ENCODE measurements at regions not wholly inside any gene's neighbourhood (a gene's known extent, or its start where the extent isn't known, plus 50 kb on each side); places are given as distances from the start of the nearest gene placed in this dataset.
"Not testable (repeated sequence)": the region's sequence is repeated elsewhere in the genome, so short reads cannot be mapped to it uniquely, and the experiment has no call there.

DNA sequence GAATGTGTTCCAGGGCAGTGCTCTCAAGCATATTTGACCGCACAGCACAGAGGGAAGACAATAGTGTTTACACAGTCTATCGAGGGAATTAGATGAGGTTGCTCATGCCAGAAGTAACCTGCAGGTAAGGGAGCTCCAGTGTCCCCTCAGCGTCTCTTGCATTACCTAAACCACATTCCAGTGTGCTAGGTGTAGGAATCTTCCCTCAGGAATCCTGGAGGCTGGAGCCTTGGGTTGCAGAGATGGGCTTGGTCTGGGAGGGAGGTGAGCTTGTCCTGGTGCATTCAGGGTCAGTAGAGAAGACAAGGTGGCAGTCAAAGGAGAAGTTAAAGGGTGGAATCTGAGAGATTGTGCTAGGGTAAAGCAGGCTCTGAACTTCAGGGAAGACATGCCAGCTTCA is 56.3 kb downstream of the SOX14 start:
- no peak for DNase-seq

DNA sequence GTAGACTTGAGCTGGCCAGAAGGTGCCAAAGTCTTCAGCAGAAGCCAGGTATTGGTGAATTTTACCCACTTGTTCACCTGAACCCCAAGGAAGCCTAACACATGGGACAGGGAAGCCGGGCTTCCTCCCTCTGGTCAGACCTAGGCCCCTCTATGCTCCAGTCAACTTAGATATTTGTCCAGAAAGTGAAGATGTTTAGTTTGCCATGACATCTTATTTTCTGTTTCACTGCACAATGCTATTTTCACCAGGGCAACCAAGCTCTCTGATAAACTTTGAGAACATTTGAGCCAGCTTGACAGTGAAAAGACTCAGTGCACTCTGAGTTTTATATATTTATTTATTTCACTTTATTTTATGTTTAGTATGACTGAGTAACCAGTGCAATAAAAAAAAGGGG is 71.0 kb downstream of the SOX14 start:
- DNase-seq: no peak

DNA sequence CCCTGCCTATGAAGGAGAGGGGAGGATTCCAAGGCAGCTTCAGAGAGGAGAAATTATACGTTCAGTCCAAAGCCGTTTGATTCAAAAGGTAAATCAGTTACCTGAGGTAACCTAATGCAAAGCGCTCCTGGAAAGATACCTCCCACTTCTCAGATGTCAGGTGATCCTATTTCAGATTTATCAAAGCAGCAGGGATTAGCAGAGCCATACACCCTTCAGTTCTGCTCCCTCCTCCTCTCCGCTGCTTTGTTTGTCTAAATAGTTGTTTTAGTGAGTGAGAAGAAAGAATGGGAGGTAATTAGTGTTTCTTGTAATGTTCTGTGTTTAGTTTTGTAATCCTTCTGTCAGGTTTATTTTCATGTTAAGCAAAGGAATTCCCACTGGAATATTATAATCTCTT is 81.1 kb downstream of the SOX14 start:
- DNase-seq: no peak

DNA sequence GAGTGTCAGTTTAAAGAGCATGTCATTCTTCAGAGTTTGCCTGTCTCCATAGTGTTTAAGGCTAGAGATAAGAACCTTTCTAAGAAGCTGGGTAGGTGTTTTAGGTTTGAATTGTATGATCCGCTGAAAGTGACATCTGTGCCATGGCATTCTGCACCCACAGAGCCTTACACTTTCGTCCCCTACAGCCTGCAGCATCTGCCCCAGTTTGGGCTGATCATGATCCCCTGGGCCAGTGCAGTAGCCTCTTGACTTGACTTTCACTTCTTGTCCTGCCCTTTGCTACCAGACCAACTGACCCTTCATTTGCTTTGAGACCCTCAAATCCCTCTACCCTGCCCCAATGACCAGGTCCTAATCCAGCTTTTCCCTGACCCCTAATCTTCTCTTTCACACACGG is 81.6 kb downstream of the SOX14 start:
- no peak for DNase-seq

DNA sequence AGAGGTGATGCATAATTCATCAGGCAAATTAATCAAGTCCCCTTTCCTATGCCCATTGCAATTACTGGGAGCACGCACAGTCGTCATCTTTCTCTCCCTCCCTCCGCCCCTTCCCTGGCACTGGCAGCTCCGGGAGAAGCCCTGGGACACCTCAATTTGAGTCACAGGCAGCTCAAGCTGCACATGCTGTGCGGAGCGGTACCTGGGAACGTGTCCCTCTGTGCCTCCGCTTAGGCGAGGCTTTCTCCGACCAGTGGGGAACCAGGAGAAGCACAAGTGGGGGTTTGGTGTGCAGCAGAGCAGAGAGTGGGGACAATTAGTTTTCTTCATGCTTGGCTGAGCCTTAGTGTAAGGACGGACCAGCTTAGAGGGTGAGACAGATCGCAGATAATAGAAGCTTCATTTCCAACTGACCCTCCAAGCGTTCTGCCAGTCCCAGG is 88.3 kb downstream of the SOX14 start:
- DNase-seq: no peak

DNA sequence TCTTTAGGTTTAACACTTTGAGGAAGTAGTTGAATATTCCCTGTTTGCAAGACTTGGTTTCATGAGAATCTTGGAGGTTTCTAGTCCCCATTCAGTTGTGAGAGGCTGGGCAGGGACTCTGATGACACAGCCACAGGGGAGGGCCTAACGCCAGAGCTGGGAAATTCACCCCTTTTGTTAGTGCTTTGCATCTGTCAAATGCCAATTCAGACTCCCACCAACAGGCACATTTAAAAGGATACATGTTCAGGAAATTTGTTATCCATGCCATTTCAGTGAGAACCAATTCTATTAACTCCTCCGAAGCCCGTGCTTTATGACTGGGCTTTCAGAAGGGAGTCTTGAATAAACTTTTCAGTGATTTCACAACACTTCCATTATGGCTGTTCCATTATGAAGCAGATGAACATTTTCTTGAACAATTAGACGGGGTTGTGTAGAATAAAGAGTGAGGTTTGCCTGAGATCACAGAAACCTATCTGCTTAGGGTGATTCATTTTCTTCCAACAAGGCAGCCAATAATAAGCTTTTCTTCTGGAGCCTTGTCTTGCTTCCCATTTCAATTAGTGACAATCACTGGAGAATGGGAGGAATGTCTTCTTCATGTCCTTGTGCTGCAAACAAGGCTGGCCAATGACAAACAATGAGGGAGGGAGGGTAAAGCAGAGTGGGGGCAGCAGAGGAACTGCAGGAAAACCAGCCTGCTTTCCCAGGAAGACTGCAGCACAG is 90.6 kb downstream of the SOX14 start:
- no peak for DNase-seq

DNA sequence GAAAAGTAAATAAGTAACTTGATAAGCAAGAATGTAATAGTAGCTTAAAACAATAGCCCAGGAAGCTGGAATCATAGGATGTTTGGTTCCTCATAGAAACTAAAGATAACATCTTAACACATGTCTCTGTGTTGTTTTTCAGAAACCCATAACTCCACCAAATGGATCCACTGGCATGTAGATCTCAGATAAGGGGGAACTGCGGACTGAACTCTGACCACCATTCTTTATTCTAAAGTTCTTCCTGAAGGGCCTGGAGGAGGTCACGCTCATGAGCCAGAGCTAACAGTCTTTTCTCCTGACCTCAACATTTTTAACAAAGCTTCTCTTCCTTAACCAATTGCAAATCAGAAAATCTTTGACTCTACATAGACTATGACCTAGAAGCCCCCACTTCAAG is 101.9 kb downstream of the SOX14 start:
- no peak for DNase-seq

DNA sequence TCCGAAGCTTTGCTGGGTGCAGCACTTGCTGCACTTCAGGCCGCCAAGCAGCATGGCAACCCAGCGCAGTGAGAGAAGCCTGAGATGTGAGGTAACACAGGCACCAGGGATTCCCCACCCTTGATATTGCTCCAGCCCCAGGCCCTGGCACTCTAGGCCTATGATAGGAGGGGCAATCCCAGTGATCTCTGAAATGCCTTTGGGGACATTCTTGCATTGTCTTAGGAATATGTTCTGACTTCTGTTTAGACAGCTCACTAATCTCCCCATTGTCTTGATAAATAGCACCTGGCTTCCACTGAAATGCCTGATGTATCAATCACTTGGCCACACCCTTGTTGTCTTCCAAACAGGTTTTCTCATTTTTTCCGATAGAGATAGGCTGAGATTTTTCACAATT is 102.8 kb downstream of the SOX14 start:
- DNase-seq: no peak

DNA sequence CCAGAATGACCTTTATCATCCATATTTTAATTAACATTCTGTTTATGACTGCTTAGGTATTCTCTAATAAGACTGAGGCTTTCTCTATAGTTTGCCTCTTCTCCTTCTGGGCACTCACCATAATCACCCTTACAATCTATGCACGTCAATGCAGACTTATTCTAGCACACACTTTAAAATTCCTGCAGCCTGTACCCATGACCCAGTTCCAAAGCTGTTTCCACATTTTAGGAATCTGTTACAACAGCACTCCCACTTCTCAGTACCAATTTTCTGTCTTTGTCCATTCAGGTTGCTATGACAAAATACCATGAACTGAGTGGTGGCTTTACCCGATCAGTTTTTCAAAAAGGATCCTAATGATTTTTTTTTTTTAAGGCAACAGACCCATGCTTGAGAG is 103.5 kb downstream of the SOX14 start:
- no peak for DNase-seq

DNA sequence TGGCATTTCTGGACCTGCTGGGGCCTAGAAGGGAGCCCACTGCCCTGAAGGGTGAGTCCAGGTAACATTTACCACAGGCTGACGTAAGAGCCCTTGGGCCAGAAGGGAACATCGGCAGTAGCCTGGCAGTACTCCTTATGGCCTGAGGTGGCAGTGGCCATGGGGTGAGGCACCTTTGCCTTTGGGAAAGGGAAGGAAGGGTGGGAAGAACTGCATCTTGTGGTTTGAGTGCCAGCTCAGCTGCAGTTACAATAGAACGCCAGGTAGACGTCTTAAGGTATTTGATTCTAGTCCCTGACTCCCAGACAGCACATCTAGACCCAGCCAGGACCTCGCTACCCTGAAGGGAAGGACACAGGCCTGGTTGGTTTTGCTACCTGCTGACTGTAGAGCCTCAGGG is 104.9 kb downstream of the SOX14 start:
- no peak for DNase-seq

DNA sequence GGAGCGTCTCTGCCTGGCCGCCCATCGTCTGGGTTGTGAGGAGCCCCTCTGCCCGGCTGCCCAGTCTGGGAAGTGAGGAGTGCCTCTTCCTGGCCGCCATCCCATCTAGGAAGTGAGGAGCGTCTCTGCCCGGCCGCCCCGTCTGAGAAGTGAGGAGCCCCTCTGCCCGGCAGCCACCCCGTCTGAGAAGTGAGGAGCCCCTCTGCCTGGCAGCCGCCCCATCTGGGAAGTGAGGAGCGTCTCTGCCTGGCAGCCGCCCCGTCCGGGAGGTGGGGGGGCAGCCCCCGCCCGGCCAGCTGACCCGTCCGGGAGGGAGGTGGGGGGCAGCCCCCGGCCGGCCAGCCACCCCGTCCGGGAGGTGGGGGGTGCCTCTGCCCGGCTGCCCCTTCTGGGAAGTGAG is 108.5 kb downstream of the SOX14 start:
- DNase-seq: not testable (repeated sequence)

DNA sequence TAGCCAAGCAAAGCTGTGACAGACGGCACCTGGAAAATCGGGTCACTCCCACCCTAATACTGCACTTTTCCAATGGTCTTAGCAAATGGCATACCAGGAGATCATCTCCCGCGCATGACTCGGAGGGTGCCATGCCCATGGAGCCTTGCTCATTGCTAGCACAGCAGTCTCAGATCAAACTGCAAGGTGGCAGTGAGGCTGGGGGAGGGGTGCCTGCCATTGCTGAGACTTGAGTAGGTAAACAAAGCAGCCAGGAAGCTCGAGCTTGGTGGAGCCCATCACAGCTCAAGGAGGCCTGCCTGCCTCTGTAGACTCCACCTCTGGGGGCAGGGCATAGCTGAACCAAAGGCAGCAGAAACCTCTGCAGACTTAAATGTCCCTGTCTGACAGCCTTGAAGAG is 113.1 kb upstream of the CLDN18 start:
- not testable (repeated sequence) for DNase-seq

DNA sequence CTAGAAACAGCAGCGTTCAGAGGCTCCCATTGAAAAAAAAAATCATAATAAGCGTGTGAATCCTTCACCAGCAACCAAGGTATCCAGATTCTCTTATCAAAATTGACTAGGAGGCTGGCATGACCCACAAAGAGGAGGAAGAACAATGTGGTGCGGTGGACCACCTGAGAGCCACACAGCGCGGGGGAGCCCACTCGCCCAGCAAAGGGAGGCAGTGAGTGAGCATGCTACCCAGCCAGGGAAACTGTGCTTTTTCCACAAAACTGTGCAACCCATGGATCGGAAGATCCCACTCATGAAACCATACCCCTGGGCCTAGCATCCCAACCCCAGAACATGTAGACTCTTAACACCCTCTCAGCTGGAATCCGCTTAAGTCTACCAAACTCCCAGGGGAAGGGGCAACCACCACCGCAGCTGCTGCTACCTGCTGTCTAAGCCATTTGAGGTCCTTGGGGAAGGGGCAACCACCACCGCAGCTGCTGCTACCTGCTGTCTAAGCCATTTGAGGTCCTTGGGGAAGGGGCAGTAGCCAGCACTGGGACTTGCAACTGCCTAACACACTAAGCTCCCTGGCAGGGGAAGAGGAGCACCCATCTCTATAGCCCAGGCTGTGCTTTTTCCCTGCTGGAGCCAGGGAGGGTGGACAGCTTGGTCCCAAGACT is 102.8 kb upstream of the CLDN18 start:
- no peak for DNase-seq

DNA sequence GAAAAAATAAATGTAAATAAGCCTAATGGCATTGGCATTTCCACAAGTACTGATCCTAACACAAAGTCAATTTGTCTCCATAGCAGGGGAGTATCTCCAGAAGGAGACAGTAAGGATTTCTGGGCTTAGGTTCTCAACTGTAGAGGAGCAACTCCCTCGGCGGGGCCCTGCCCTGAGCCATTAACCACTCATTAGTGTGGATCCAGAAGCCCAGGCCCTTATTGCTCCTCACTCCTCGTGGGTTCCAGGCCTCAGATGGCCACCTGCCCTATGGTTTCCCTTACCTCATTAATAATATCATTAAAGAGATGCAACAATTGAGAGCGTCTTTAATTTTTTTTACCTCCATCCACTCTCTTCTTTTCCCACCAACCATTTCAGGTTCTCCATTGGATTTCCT is 85.3 kb upstream of the CLDN18 start:
- no peak for DNase-seq

DNA sequence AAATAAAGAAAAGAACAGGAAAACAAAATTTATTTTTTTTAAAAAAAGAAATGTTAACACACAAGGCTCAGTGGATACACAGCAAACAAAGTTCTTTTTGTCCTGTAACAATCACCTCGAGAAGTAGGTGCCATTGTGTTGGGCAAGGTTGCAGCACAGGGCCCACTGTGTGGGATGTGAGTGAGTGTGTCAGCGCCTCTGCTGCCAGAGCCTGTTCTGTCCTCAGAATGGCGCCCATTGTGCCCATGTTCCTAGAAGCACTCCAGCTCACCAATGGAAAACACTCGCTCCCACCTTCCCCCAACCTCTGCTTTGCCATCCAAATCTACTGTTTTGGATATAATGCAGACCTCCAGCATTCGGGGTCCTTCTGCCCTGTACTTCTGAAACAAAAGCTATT is 84.9 kb upstream of the CLDN18 start:
- DNase-seq: no peak

DNA sequence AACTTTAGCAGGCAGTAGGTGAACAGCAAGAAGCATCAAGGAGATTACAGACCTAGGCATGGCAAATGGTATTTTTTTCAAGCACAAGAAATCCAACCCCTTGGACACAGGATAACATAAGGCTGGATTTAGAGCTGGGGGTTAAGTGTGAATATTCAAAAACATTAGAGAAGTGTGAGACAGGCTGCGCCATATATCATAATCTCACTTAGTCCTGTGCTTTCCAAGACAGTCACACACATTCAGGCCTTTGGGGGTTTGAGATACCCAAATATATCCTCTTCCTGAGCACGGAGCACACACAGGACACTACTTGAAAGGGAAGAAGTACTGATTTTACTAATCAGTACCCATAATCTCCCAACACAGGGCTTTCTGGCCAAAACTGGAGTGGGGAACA is 83.0 kb upstream of the CLDN18 start:
- DNase-seq: no peak

DNA sequence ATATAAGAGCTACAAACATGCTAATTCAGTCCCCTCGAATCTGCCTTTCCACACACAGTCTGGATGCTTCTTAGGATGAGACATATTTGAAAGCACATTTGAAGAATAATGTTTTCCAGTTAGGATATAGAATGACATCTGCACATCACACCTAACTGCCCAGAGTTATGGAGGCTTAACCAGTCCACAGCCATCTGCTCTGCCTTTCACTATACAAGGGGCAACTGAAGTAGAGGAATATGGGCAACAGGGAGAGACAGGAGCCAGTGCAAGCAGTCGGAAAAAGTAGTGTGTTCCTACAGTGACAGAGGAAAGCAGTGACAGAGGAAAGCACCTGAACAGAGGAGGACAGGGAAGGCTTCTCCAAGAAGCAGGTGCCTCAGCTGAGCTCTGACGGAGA is 79.0 kb upstream of the CLDN18 start:
- no peak for DNase-seq

DNA sequence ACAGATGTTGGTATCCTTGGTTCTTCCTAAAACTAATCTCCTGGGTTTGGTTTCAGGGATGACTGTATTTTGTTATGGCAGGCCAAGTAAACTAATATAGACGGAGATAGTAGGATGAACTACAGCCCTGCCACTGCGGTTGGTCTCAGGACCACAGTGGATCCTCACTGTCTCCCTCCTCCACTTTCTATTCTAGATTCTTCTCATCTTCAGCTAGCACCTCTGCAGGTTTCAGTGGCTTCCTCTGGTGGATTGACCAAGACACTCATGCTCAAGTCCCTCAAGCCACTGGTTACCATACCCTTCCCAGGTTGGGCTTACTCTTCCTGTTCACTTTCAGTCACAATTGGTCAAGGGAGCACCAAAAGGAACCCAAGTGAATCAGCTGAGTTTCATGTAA is 71.1 kb upstream of the CLDN18 start:
- DNase-seq: no peak

DNA sequence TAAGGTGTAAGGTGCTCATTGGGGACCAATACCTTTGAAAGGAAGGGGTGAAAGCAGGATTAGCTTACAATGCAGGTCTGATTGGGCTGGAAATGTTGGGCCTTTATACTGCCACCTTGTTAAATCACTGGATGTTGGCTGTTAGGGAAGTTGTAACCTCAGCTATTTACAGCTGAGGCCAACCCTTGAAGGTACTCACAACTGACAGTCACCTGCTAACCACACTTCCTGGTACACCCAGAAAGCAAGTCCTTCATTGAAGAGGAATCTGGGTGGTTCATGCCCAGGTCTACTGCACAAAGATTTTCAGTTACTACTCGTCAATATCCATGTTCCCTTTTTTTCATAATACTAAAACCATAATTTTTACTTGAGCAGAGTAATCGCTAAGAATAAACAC is 65.4 kb upstream of the CLDN18 start:
- DNase-seq: no peak

DNA sequence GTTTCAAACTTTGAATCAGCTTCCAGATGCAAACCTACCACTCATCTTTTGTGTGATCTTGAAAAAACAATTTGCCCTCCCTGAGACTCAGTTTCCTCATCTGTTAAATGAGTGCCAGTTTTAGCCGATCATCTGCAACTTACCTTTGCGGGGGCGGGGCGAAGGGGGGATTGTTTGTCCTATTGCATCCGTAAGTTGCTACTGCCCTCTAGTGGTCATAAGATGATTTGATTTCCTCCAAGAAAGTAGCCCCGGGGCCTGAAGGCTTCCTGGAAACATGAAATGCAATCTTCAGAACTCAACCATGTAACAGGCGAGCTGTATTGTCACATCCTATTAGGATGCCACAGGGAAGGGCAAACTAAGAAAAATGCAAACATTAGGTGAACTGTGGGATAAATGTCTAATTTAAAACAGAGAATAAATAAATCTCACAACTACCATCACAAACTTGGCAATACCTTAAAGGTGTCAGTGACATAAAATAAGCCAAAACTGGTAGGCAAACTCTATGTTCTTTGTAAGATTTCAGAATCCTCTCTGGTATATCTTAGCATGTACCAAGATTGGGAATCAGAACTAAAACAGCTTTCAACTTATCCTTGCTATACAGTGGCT is 63.5 kb upstream of the CLDN18 start:
- DNase-seq: peak in 4 of 5 experiments; percentile 4 to 66 (median 11)

DNA sequence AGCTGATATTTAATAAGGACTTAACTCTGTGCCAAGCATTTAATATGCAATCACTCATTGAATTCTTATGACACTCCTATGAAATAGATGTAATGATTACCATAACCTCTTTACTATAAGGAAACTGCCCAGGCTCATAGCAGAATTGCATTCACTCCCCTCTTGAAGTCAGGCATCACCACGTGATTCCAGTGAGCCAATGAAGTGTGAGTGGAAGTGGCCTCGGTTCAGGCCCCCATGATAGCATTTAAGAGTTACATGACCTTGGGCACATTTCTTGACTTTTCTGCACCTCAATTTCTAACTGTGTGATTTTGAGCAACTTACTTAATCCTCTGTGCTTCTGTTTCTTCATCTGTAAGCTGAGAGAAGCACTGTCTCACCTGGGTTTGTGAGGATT is 62.8 kb upstream of the CLDN18 start:
- no peak for DNase-seq

DNA sequence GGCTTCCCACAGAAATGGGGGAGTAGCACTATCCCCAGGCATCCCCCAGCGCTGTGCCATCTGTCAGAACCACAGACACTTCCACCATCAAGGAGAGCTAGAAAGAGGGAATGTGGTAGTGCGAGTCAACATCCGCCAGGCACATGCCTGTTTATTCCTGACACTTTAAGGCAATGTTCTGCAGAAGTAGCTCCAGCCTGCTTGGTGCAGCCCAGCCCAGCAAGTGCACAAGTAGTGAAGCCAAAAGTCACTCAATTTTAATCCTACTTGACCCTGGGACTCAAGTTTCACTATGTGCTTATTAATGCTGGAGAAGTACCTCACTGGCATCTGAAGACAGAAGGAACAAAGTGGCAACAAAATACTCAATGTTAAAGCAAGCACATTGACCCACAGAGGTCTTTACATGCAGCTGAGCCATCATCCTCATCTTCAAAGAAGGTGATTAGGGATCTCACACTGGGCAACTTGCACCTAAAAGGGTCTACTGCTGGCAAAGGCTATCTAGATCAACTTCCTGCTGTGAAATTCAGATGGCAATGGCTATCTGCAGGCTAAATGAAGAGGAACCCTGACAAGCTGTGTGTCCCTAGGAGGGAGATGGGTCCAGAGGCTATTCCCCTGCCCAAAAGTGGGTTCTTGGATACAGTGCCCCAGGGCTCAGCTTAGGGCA is 61.4 kb upstream of the CLDN18 start:
- no peak for DNase-seq

DNA sequence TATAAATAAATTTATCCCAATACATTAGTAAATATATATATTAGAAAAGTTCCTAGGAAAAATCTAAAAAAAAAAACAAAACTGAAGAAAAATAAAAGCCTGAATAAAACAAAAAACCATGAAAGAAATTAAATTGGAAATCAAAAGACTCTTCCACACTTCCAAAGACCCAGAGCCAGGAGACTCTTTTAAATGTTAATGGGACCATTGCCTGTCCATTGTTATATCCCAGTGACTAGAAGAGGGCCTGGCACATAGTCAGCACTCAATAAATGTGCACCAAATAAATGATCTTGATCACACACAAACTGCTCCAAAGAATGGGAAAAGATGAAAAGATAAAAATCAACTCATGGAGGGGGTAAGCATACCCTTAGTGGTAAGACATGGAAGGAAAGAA is 51.3 kb upstream of the CLDN18 start:
- no peak for DNase-seq
